HepG2 (cell line): ENCODE measurements at regions not wholly inside any gene's neighbourhood (a gene's known extent, or its start where the extent isn't known, plus 50 kb on each side); places are given as distances from the start of the nearest gene placed in this dataset.

Experiments
- ATAC-seq: fragments of 200-7000 bp; cut with Tn5 transposase; 3 replicates; pipeline ENCODE4 v1.9.1; 2020; ENCODE audit warnings: mild to moderate bottlenecking, moderate library complexity
- BruUV-seq: library from RNA; stranded (reverse); fragments of 400-500 nt; replicated peaks from 2 replicates; lab custom pipeline; 2021; lab: Mats Ljungman, UMichigan
- CTCF ChIA-PET: fragments of 300-600 bp; formaldehyde crosslinking; extraction: SDS; loops from one replicate; lab custom pipeline; 2021; ENCODE audit warnings: low total read pairs, inconsistent platforms, low intra/inter-chr PET ratio; lab: Yijun Ruan, JAX
- POLR2A ChIA-PET: fragments of 350-600 bp; sonication (Branson Sonifier 250); formaldehyde crosslinking; loops from one replicate; lab custom pipeline; 2020; ENCODE audit warnings: antibody characterized with exemption, inconsistent platforms; lab: Yijun Ruan, JAX
- DNase-seq: peaks from one replicate; pipeline ENCODE4 v3.0.0-alpha.2; 2015; ENCODE audit warnings: low spot score
- FAIRE-seq: peaks from 3 replicates; lab custom pipeline; 2011; peaks lifted over from hg19 to GRCh38; lab: Jason Lieb, UNC
- H2AFZ ChIP-seq: one replicate; pipeline ENCODE4 v1.6.1; 2011; ENCODE audit warnings: low read length, inconsistent platforms
- H3K27ac ChIP-seq: fragments of 300-600 bp; 3 replicates; pipeline ENCODE4 v1.8.0; 2011; ENCODE audit warnings: mixed run types, mild to moderate bottlenecking, mixed read lengths, low read length, inconsistent platforms; ENCODE audit not compliant: insufficient read depth; ENCODE audit errors: extremely low read length
- H3K27me3 ChIP-seq, 2 experiments: fragments of 200-600 bp in 1 of 2; 2 replicates in 1 of 2; 3 replicates in 1 of 2; pipeline versions ENCODE4 v1.6.0 to v1.8.0; 2011; ENCODE audit warnings: low read length in 2 of 2, mild to moderate bottlenecking in 2 of 2, moderate library complexity in 2 of 2, inconsistent platforms in 1 of 2; ENCODE audit not compliant: insufficient read depth in 2 of 2, control insufficient read depth in 1 of 2
- H3K36me3 ChIP-seq, 2 experiments: fragments of 200-600 bp in 1 of 2; replicated peaks in 1 of 2; 2 replicates in 1 of 2; 3 replicates in 1 of 2; pipeline versions ENCODE4 v1.5.1 to v1.8.0; 2011; ENCODE audit warnings: low read length in 2 of 2, inconsistent platforms in 1 of 2; ENCODE audit not compliant: insufficient read depth in 2 of 2, control insufficient read depth in 1 of 2
- H3K4me1 ChIP-seq: 2 replicates; pipeline ENCODE4 v1.5.1; 2012; ENCODE audit warnings: low read length, inconsistent platforms; ENCODE audit not compliant: insufficient read depth
- H3K4me2 ChIP-seq: 2 replicates; pipeline ENCODE4 v1.6.0; 2011; ENCODE audit warnings: low read depth, low read length, inconsistent platforms
- H3K4me3 ChIP-seq, 3 experiments: fragments of 200-600 bp in 1 of 3; sonication (generic), shearing (Covaris generic) in 1 of 3; replicated peaks in 1 of 3; 2 replicates each; pipeline ENCODE4 v1.5.1; 2011 to 2016; ENCODE audit warnings: low read length in 3 of 3, inconsistent platforms in 2 of 3, low read depth in 2 of 3, mild to moderate bottlenecking in 2 of 3, control low read depth in 1 of 3, mixed read lengths in 1 of 3; ENCODE audit not compliant: insufficient read depth in 1 of 3
- H3K79me2 ChIP-seq: one replicate; pipeline ENCODE4 v1.6.1; 2011; ENCODE audit warnings: low read length, inconsistent platforms; ENCODE audit not compliant: insufficient read depth
- H3K9ac ChIP-seq: 2 replicates; pipeline ENCODE4 v1.6.0; 2011; ENCODE audit warnings: mild to moderate bottlenecking, low read depth, low read length, inconsistent platforms; ENCODE audit not compliant: insufficient read depth
- H3K9me3 ChIP-seq: 2 replicates; pipeline ENCODE4 v1.5.1; 2012; ENCODE audit warnings: mild to moderate bottlenecking, low read length
- H4K20me1 ChIP-seq: 2 replicates; pipeline ENCODE4 v1.6.0; 2011; ENCODE audit warnings: inconsistent platforms, mild to moderate bottlenecking, low read length, moderate library complexity; ENCODE audit not compliant: insufficient read depth
- ETS1 ChIP-seq: sonication (generic); formaldehyde crosslinking; IDR thresholded peaks from 2 replicates; pipeline ENCODE4 v1.4.0; 2020; ENCODE audit warnings: missing genetic modification reagents
- MAFF ChIP-seq: IDR thresholded peaks from 2 replicates; pipeline ENCODE4 v1.6.1; 2011; ENCODE audit warnings: low read depth, low read length, improper control_type of control experiment
- MAFK ChIP-seq, 2 experiments: IDR thresholded peaks in 1 of 2; conservative IDR thresholded peaks in 1 of 2; 2 replicates each; pipeline ENCODE4 v1.6.1; 2011; ENCODE audit warnings: improper control_type of control experiment in 2 of 2, low read length in 2 of 2
- MEIS1 ChIP-seq: sonication (generic); formaldehyde crosslinking; IDR thresholded peaks from 2 replicates; pipeline ENCODE4 v1.9.0; 2021; ENCODE audit warnings: mild to moderate bottlenecking, missing genetic modification reagents, moderate library complexity, borderline replicate concordance
- SATB2 ChIP-seq: sonication (generic); formaldehyde crosslinking; IDR thresholded peaks from 2 replicates; pipeline ENCODE4 v1.5.0; 2020; ENCODE audit warnings: missing genetic modification reagents
- TAF1 ChIP-seq: sonication (generic); formaldehyde crosslinking; IDR thresholded peaks from 2 replicates; pipeline ENCODE4 v1.4.0; 2020; ENCODE audit warnings: missing genetic modification reagents
- WGBS: methylation state at CpG from one replicate; pipeline ENCODE4 v1.1.6; 2017; ENCODE audit warnings: low lambda C conversion rate; 5-methylcytosine and 5-hydroxymethylcytosine counted together
- in situ Hi-C: cut with HindIII; loops from 2 replicates; pipeline ENCODE4 v1.10.0; 2017; ENCODE audit warnings: low pct_unique_long_range_greater_than_20kb; ENCODE audit not compliant: extremely low pct_ligation_motif_present
- intact Hi-C: fragments of 100-400 bp; cut with micrococcal nuclease; formaldehyde crosslinking; loops from one replicate; pipeline ENCODE4 v1.10.0; 2022; ENCODE audit not compliant: unreplicated experiment
- TF ChIP-seq, protein P1 (sequence below), 2 experiments: fragments of 450-650 bp in 1 of 2; sonication (generic) in 1 of 2; formaldehyde crosslinking; IDR thresholded peaks; 2 replicates each; pipeline versions ENCODE4 v1.5.0 to v1.8.0; 2020 to 2022; ENCODE audit warnings: mild to moderate bottlenecking in 1 of 2, missing genetic modification reagents in 1 of 2

DNA sequence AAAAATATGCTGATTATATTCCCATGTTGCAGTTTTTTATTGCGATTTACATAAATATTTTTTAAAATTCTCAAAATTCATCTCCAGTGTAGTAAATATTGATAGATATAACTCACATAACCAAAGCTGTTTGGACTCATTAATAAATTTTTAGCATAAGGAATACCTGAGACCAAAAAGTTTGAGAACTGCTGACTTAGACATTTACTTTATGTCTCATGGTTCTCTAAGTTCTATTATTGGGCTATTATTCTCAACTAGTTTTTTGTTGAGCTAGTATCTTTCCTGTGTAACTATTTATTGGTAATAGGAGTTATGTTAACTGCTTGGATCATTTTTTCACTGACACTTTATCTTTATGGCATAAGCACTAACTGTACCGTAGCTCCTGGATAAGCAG is 1069.6 kb downstream of the ADGRL2 start:
- Histone ChIP-seq H2AFZ (no peak overlapping the region), H3K79me2 (no peaks in the 10 kb centered on the region), H3K27me3 (no peaks in the 10 kb centered on the region), H3K9ac (no peak overlapping the region), H3K4me3 (no peak overlapping the region), H3K4me1 (no peaks in the 10 kb centered on the region), H3K4me2 (no peak overlapping the region), H3K36me3 (no peaks in the 10 kb centered on the region), H4K20me1 (no peaks in the 10 kb centered on the region), H3K27ac (no peak overlapping the region), H3K9me3 (peaks cover 77% of the 10 kb centered on the region)
- TF ChIP-seq TAF1 (CRISPR knock-in tag) (no peak), MEIS1 (CRISPR knock-in tag) (no peak), MAFK (conservative IDR thresholded peaks at IDR 0.05 in 1 of 2, IDR thresholded peaks at IDR 0.05 in 1 of 2; ENCODE audit: low read length in 2 of 2) (peak; percentile 61 to 67), MAFF (peak; percentile 54)
- 0% methylated on average over 2 of the region's 2 CpGs for WGBS
- ATAC-seq (no peak), DNase-seq (no peak), FAIRE-seq (no peak)
- in situ Hi-C loops (no loop called here), intact Hi-C loops (no loop called here)
- POLR2A ChIA-PET = no interaction called here
- no TSS peak for BruUV-seq
- CTCF ChIA-PET = no interaction called here

DNA sequence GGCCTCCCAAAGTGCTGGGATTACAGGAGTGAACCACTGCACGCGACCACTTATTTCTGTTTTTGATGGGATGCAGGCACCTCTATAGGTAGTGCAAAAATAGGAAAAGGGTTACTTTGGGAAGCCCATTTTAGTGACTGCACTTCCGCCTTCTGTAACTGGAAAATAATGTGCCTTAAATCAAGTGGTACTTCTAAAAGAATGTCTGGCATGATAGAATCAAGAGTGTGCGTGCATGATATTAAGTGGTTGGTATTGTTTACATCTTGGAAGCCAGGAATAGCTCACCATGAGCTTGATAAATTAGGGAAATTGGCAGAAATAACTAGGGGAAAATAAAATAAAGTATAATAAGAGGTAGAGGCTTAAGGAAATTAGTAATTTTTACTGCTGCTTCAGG is 1067.0 kb downstream of the ADGRL2 start:
- TF ChIP-seq, protein P1, sequence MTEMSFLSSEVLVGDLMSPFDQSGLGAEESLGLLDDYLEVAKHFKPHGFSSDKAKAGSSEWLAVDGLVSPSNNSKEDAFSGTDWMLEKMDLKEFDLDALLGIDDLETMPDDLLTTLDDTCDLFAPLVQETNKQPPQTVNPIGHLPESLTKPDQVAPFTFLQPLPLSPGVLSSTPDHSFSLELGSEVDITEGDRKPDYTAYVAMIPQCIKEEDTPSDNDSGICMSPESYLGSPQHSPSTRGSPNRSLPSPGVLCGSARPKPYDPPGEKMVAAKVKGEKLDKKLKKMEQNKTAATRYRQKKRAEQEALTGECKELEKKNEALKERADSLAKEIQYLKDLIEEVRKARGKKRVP (CRISPR knock-in tag; IDR thresholded peaks at IDR 0.05) = no peak
- TF ChIP-seq SATB2 (CRISPR knock-in tag) = no peak
- TF ChIP-seq ETS1 = no peak
- TF ChIP-seq, all 625 proteins: peak for 0
- Histone ChIP-seq H2AFZ (no peak overlapping the region), H3K4me2 (no peak overlapping the region), H3K4me3 (no peak overlapping the region), H3K9me3 (peaks cover 65% of the 10 kb centered on the region), H3K9ac (no peak overlapping the region), H3K79me2 (no peaks in the 10 kb centered on the region), H3K27me3 (no peaks in the 10 kb centered on the region), H3K27ac (no peak overlapping the region), H3K4me1 (no peaks in the 10 kb centered on the region), H3K36me3 (no peaks in the 10 kb centered on the region), H4K20me1 (no peaks in the 10 kb centered on the region)
- no peak for FAIRE-seq
- no peak for DNase-seq
- intact Hi-C loops = no loop called here
- no TSS peak for BruUV-seq
- ATAC-seq = no peak
- 69% methylated on average over 4 of the region's 4 CpGs for WGBS
- POLR2A ChIA-PET = no interaction called here
- in situ Hi-C loops = no loop called here
- CTCF ChIA-PET = no interaction called here
